BE2C (cell line): ENCODE measurements at regions not wholly inside any gene's neighbourhood (a gene's known extent, or its start where the extent isn't known, plus 50 kb on each side); places are given as distances from the start of the nearest gene placed in this dataset.
"Not testable (repeated sequence)": the region's sequence is repeated elsewhere in the genome, so short reads cannot be mapped to it uniquely, and the experiment has no call there.

ENCODE experiments used
- DNase-seq: peaks from one replicate; pipeline ENCODE4 v3.0.0-alpha.2; 2020
- H3K27me3 ChIP-seq: fragments of 250-450 bp; sonication (Bioruptor Pico); 2 replicates; pipeline ENCODE4 v1.5.1; 2020; ENCODE audit warnings: mild to moderate bottlenecking
- H3K36me3 ChIP-seq: fragments of 250-450 bp; sonication (Bioruptor Pico); 2 replicates; pipeline ENCODE4 v1.5.1; 2020; ENCODE audit warnings: mild to moderate bottlenecking
- H3K4me1 ChIP-seq: fragments of 250-450 bp; sonication (Bioruptor Pico); 2 replicates; pipeline ENCODE4 v1.5.1; 2020
- H3K4me3 ChIP-seq: 2 replicates; pipeline ENCODE4 v1.5.1; 2011; ENCODE audit warnings: low read depth, low read length
- H3K9me3 ChIP-seq: fragments of 250-450 bp; sonication (Bioruptor Pico); 2 replicates; pipeline ENCODE4 v1.5.1; 2020
- TF ChIP-seq, protein P1 (sequence below): IDR thresholded peaks from 2 replicates; pipeline ENCODE4 v1.5.1; 2012; ENCODE audit warnings: mild to moderate bottlenecking, low read depth, low read length

DNA sequence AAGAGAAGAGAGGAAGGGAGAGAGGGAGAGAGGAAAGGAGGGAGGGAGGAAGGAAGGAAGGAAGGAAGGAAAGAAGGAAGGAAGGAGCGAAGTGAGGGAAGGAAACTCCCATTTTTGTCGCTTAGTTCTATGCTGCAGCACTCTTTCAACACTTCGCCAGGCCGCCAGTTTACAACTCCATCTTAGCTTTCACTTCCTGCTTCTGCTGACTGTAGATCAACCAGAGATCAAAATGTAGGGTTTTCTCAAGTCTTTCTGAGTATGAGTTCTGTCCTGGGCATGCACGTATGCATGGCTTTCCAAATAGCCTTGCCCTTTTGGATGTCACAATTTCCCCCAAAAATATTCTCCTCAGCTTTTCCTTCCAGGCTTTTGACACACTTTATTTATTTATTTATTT is 723.4 kb downstream of the TRHDE start:
- Histone ChIP-seq H3K27me3 (no peaks in the 10 kb centered on the region), H3K36me3 (no peaks in the 10 kb centered on the region), H3K4me1 (no peaks in the 10 kb centered on the region), H3K9me3 (no peaks in the 10 kb centered on the region), H3K4me3 (no peak overlapping the region)
- no peak for DNase-seq
- TF ChIP-seq, protein P1, sequence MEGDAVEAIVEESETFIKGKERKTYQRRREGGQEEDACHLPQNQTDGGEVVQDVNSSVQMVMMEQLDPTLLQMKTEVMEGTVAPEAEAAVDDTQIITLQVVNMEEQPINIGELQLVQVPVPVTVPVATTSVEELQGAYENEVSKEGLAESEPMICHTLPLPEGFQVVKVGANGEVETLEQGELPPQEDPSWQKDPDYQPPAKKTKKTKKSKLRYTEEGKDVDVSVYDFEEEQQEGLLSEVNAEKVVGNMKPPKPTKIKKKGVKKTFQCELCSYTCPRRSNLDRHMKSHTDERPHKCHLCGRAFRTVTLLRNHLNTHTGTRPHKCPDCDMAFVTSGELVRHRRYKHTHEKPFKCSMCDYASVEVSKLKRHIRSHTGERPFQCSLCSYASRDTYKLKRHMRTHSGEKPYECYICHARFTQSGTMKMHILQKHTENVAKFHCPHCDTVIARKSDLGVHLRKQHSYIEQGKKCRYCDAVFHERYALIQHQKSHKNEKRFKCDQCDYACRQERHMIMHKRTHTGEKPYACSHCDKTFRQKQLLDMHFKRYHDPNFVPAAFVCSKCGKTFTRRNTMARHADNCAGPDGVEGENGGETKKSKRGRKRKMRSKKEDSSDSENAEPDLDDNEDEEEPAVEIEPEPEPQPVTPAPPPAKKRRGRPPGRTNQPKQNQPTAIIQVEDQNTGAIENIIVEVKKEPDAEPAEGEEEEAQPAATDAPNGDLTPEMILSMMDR, result no peak

DNA sequence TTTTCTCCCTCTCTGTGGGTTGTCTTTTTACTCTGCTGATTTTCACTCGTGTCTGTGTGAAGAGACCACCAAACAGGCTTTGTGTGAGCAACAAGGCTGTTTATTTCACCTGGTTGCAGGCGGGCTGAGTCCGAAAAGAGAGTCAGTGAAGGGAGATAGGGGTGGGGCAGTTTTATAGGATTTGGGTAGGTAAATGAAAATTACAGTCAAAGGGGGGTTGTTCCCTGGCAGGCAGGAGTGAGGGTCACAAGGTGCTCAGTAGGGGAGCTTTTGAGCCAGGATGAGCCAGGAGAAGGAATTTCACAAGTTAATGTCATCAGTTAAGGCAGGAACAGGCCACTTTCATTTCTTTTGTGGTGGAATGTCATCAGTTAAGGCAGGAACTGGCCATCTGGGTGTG is 729.6 kb downstream of the TRHDE start:
- H3K4me1 ChIP-seq, H3K36me3 ChIP-seq, H3K9me3 ChIP-seq, H3K4me3 ChIP-seq, H3K27me3 ChIP-seq, DNase-seq: not testable (repeated sequence)

DNA sequence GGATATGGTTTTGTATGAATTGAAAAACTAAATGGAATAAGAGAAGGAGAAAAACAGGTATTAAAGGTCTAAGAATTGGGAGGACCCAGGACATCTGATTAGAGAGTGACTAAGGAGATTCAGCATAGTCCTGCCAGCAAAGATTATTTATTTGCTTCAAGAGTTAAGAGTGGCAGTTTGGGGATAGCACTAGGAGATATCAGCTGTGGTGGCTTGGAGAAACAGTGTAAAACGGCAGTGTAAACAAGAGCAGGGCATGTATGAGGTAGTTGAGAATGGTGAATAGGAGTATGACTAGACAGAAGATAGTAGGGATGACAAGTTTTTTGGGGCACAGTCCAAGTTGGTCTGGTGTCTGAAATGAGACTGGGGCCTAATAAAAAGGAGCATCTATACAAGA is 730.3 kb downstream of the TRHDE start:
- H3K4me3 ChIP-seq, H3K9me3 ChIP-seq, H3K36me3 ChIP-seq, H3K4me1 ChIP-seq, H3K27me3 ChIP-seq, DNase-seq: not testable (repeated sequence)

DNA sequence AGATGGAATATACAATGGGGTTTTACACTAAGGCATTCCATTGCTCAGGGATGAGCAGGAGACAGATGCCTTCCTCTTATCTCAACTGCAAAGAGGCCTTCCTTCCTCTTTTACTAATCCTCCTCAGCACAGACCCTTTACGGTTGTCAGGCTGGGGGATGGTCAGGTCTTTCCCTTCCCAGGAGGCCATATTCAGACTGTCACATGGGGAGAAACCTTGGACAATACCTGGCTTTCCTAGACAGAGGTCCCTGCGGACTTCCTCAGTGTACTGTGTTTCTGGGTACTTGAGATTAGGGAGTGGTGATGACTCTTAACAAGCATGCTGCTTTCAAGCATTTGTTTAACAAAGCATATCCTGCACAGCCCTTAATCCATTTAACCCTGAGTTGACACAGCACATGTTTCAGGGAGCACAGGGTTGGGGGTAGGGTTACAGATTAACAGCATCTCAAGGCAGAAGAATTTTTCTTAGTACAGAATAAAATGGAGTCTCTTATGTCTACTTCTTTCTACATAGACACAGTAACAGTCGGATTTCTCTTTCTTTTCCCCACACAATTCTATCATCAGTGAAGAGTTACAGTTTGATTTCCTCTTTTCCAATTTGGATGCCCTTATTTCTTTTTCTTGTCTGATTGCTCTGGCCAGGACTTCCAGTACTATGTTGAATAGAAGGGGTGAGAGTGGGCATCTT is 737.1 kb downstream of the TRHDE start:
- not testable (repeated sequence) for H3K36me3 ChIP-seq, H3K27me3 ChIP-seq, H3K4me1 ChIP-seq, H3K9me3 ChIP-seq, H3K4me3 ChIP-seq, DNase-seq

DNA sequence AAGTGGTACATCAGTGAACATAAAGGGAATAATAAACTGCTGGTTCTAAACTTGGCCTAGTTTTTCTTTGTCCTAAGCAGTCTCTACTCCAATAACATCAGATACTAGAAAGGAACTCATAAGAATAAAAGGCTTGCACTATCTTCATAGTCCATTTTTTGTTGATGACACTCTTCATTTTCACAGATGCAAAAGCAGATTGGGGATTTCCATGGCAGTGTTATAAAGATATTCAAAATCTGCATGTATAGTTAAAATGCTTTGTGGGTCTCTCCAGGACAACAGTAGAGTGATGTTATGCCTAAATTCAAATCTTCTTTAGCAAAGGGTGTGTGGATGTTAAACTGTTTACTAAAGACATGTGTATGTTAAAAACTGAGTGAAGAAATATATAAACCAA is 745.8 kb downstream of the TRHDE start:
- Histone ChIP-seq H3K4me1 (no peaks in the 10 kb centered on the region), H3K27me3 (no peaks in the 10 kb centered on the region), H3K36me3 (no peaks in the 10 kb centered on the region), H3K9me3 (no peaks in the 10 kb centered on the region), H3K4me3 (no peak overlapping the region)
- no peak for DNase-seq
- TF ChIP-seq, protein P1, result no peak

DNA sequence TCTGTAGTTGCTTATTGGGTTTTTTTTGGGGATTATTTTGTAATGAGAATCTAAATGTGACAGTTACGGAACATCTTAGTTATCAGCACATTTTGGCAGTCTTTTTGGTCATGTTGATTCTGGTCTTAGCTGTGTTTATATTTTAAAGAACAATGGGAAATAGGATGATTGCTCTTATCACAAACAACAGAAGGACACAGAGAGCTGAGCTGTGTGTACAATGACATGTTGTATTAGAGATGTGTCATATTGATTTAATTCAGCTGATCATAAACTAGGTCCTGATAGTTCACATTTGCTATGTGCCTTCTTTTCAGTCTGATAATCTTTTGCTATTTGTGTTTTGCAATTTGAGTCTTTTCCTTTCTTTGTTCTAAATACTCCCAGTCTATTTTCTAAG is 781.7 kb downstream of the TRHDE start:
- Histone ChIP-seq H3K36me3 (no peaks in the 10 kb centered on the region), H3K4me3 (no peak overlapping the region), H3K4me1 (no peaks in the 10 kb centered on the region), H3K9me3 (no peaks in the 10 kb centered on the region), H3K27me3 (no peaks in the 10 kb centered on the region)
- TF ChIP-seq, protein P1, result no peak
- no peak for DNase-seq

DNA sequence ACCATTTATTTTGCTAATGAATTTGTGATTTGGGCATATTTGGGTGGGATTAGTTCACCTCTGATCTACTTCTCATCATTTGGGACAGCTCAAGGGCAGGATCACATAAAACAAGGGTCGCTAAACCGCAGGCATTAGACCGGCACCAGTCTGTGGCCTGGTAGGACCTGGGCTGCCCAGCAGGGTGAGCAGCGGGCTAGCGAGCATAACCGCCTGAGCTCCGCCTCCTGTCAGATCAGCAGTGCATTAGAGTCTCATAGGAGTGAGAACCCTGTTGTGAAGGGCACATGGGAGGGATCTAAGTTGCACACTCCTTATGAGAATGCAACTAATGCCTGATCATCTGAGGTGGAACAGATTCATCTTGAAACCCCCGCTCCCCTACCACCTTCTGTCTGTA is 785.3 kb downstream of the TRHDE start:
- no peaks in the 10 kb centered on the region for H3K36me3 ChIP-seq
- no peaks in the 10 kb centered on the region for H3K27me3 ChIP-seq
- H3K4me3 ChIP-seq, result no peak overlapping the region
- TF ChIP-seq, protein P1, result no peak
- no peaks in the 10 kb centered on the region for H3K9me3 ChIP-seq
- no peaks in the 10 kb centered on the region for H3K4me1 ChIP-seq
- DNase-seq, result no peak

DNA sequence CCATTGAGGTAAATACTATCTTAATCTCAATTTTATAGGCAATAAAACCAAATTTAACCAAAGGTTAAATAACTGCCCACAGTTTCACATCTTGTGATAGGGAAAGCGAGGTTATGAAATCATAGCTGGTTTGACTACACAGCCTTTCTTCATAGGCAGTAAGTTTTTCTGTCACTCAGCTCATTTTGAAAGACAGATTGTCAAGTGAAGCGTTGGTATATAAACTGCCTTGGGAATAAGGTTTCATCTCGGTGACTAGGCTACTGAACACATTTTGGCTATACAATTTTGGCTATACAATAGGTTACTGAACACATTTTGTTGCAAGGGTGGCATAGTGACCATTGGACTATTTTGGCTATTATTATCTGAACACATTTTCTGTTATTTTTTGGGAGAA is 793.7 kb downstream of the TRHDE start:
- H3K9me3 ChIP-seq, result no peaks in the 10 kb centered on the region
- DNase-seq, result no peak
- H3K36me3 ChIP-seq, result no peaks in the 10 kb centered on the region
- no peaks in the 10 kb centered on the region for H3K4me1 ChIP-seq
- no peak overlapping the region for H3K4me3 ChIP-seq
- TF ChIP-seq, protein P1, result no peak
- no peaks in the 10 kb centered on the region for H3K27me3 ChIP-seq
